ENCODE measurements at regions not wholly inside any gene's neighbourhood (a gene's known extent, or its start where the extent isn't known, plus 50 kb on each side); places are given as distances from the start of the nearest gene placed in this dataset.

GRCh38 chr3:65240366-65240765, 552.6 kb upstream of the ADAMTS9 start (continued):
- TF ChIP-seq ETS1 (IDR thresholded peaks at IDR 0.05) (no peak), CTCF (conservative IDR thresholded peaks at IDR 0.05; ENCODE audit: low read depth in 2 of 2) (no peak), EZH2 (IDR thresholded peaks at IDR 0.05; ENCODE audit: low read depth, unreplicated experiment) (no peak), STAT1 (IDR thresholded peaks at IDR 0.05; ENCODE audit: unreplicated experiment) (no peak), POLR2AphosphoS5 (IDR thresholded peaks at IDR 0.05; ENCODE audit: low read depth) (no peak)

GRCh38 chr3:65238652-65239051, 550.9 kb upstream of the ADAMTS9 start:
- H3F3A ChIP-seq (replicated peaks; ENCODE audit: low read depth), result no peaks in the 10 kb centered on the region

GRCh38 chr3:65234499-65234898, 546.7 kb upstream of the ADAMTS9 start:
- no peak for DNase-seq (ENCODE audit: low spot score)
- Histone ChIP-seq H4K20me1 (replicated peaks; ENCODE audit: insufficient read depth) (no peaks in the 10 kb centered on the region), H2AFZ (no peak overlapping the region), H3K9me2 (ENCODE audit: insufficient read depth) (no peaks in the 10 kb centered on the region), H3K4me2 (no peak overlapping the region), H3K27ac (ENCODE audit: low read depth) (no peak overlapping the region), H3F3A (replicated peaks; ENCODE audit: low read depth) (no peaks in the 10 kb centered on the region), H3K27me3 (ENCODE audit: insufficient read depth) (no peaks in the 10 kb centered on the region), H3K36me3 (ENCODE audit: insufficient read depth) (no peaks in the 10 kb centered on the region), H3K79me2 (replicated peaks; ENCODE audit: insufficient read depth) (no peaks in the 10 kb centered on the region), H3K4me3 (no peak overlapping the region), H3K4me1 (ENCODE audit: insufficient read depth) (no peaks in the 10 kb centered on the region)
- no peak overlapping the region for H3K27ac Mint-ChIP-seq
- H3K4me1 Mint-ChIP-seq, result no peaks in the 10 kb centered on the region
- no peaks in the 10 kb centered on the region; the same call in 2 of the 3 replicates for H3K36me3 Mint-ChIP-seq (ENCODE audit: low read depth)
- no peaks in the 10 kb centered on the region for H3K27me3 Mint-ChIP-seq (ENCODE audit: insufficient read depth, low read depth, poor library complexity)
- H3K4me3 Mint-ChIP-seq, result no peak overlapping the region
- no peak for ATAC-seq
- no peaks in the 10 kb centered on the region for H3K9me3 Mint-ChIP-seq
- TF ChIP-seq EZH2 (IDR thresholded peaks at IDR 0.05; ENCODE audit: low read depth, unreplicated experiment) (no peak), POLR2AphosphoS5 (IDR thresholded peaks at IDR 0.05; ENCODE audit: low read depth) (no peak), ETS1 (IDR thresholded peaks at IDR 0.05) (no peak), REST (IDR thresholded peaks at IDR 0.05; ENCODE audit: unreplicated experiment) (no peak), CTCF (conservative IDR thresholded peaks at IDR 0.05; ENCODE audit: low read depth in 2 of 2) (no peak)

More at GRCh38 chr3:65238652-65239051, 550.9 kb upstream of the ADAMTS9 start:
- H3K36me3 Mint-ChIP-seq (ENCODE audit: low read depth), result no peaks in the 10 kb centered on the region; the same call in 2 of the 3 replicates
- no peaks in the 10 kb centered on the region for H3K9me2 ChIP-seq (ENCODE audit: insufficient read depth)
- no peaks in the 10 kb centered on the region for H3K27me3 Mint-ChIP-seq (ENCODE audit: insufficient read depth, low read depth, poor library complexity)
- H2AFZ ChIP-seq, result no peak overlapping the region
- no peaks in the 10 kb centered on the region for H4K20me1 ChIP-seq (replicated peaks; ENCODE audit: insufficient read depth)
- H3K4me1 Mint-ChIP-seq, result no peaks in the 10 kb centered on the region
- H3K4me3 Mint-ChIP-seq, result no peak overlapping the region
- H3K4me3 ChIP-seq, result no peak overlapping the region
- H3K27ac ChIP-seq (ENCODE audit: low read depth), result no peak overlapping the region
- DNase-seq (ENCODE audit: low spot score), result no peak
- H3K4me2 ChIP-seq, result no peak overlapping the region
- H3K27ac Mint-ChIP-seq, result no peak overlapping the region
- no peaks in the 10 kb centered on the region for H3K36me3 ChIP-seq (ENCODE audit: insufficient read depth)
- no peaks in the 10 kb centered on the region for H3K79me2 ChIP-seq (replicated peaks; ENCODE audit: insufficient read depth)
- no peaks in the 10 kb centered on the region for H3K27me3 ChIP-seq (ENCODE audit: insufficient read depth)
- TF ChIP-seq EZH2phosphoT487 (IDR thresholded peaks at IDR 0.05; ENCODE audit: unreplicated experiment), result no peak
- TF ChIP-seq STAT1 (IDR thresholded peaks at IDR 0.05; ENCODE audit: unreplicated experiment), result no peak
- no peak for TF ChIP-seq EZH2 (IDR thresholded peaks at IDR 0.05; ENCODE audit: low read depth, unreplicated experiment)
- H3K4me1 ChIP-seq (ENCODE audit: insufficient read depth), result no peaks in the 10 kb centered on the region
- no peak for ATAC-seq
- H3K9me3 Mint-ChIP-seq, result no peaks in the 10 kb centered on the region
